ENCODE measurements at regions not wholly inside any gene's neighbourhood (a gene's known extent, or its start where the extent isn't known, plus 50 kb on each side); places are given as distances from the start of the nearest gene placed in this dataset.

- no peak for TF ChIP-seq CTCF (IDR thresholded peaks at IDR 0.05)
- no peak for TF ChIP-seq POLR2A (IDR thresholded peaks at IDR 0.05)
These were observed 379.4 kb upstream of the UBE2E3 start for GRCh38 chr2:180601016-180601415.

All from Peyer's patch (tissue), 4 donors.